WTC11 (cell line): ENCODE measurements at regions not wholly inside any gene's neighbourhood (a gene's known extent, or its start where the extent isn't known, plus 50 kb on each side); places are given as distances from the start of the nearest gene placed in this dataset.

ENCODE experiments used
- ATAC-seq: fragments of 200-7000 bp; cut with Tn5 transposase; 2 replicates; pipeline ENCODE4 v1.10.0; 2021; ENCODE audit warnings: mild to moderate bottlenecking, moderate library complexity
- CTCF ChIA-PET: fragments of 300-600 bp; sonication (Branson Sonifier 250); formaldehyde crosslinking; loops from one replicate; lab custom pipeline; 2021; ENCODE audit warnings: antibody characterized with exemption; lab: Charles Lee
- POLR2A ChIA-PET: fragments of 350-600 bp; sonication (Branson Sonifier 250); formaldehyde crosslinking; loops from one replicate; lab custom pipeline; 2021; ENCODE audit warnings: antibody characterized with exemption; lab: Charles Lee
- DNase-seq: peaks from one replicate; pipeline ENCODE4 v3.0.0; 2021; ENCODE audit warnings: low spot score
- H3K27ac Mint-ChIP-seq: 2 replicates; pipeline ENCODE4 v1.8.0; 2021; ENCODE audit warnings: mixed read lengths
- H3K27me3 Mint-ChIP-seq: 2 replicates; pipeline ENCODE4 v1.8.0; 2021; ENCODE audit warnings: low read depth, mild to moderate bottlenecking, moderate library complexity, mixed read lengths
- H3K36me3 Mint-ChIP-seq: 2 replicates; pipeline ENCODE4 v1.8.0; 2021; ENCODE audit warnings: mixed read lengths
- H3K4me1 Mint-ChIP-seq: 2 replicates; pipeline ENCODE4 v1.8.0; 2022; ENCODE audit warnings: mixed read lengths
- H3K4me3 Mint-ChIP-seq: 2 replicates; pipeline ENCODE4 v1.8.0; 2021; ENCODE audit warnings: mild to moderate bottlenecking, moderate library complexity, mixed read lengths
- H3K9me3 Mint-ChIP-seq: 2 replicates; pipeline ENCODE4 v1.8.0; 2021; ENCODE audit warnings: mixed read lengths
- AFF4 ChIP-seq: sonication (generic); formaldehyde crosslinking; IDR thresholded peaks from 2 replicates; pipeline ENCODE4 v1.8.1; 2023; ENCODE audit warnings: mild to moderate bottlenecking, missing genetic modification reagents, borderline replicate concordance
- CTCF ChIP-seq: fragments of 200-600 bp; IDR thresholded peaks from 2 replicates; pipeline ENCODE4 v1.8.0; 2022; ENCODE audit warnings: antibody characterized with exemption
- E2F4 ChIP-seq: sonication (generic); formaldehyde crosslinking; IDR thresholded peaks from 2 replicates; pipeline ENCODE4 v1.8.1; 2022; ENCODE audit warnings: low read depth, mild to moderate bottlenecking, moderate library complexity, missing genetic modification reagents, borderline replicate concordance
- E2F5 ChIP-seq: sonication (generic); formaldehyde crosslinking; IDR thresholded peaks from 2 replicates; pipeline ENCODE4 v1.8.1; 2022; ENCODE audit warnings: mild to moderate bottlenecking, moderate library complexity, missing genetic modification reagents
- ERG ChIP-seq: fragments of 250-450 bp; sonication (Bioruptor Pico); IDR thresholded peaks from 2 replicates; pipeline ENCODE4 v1.8.0; 2021; ENCODE audit warnings: mild to moderate bottlenecking
- FOXK1 ChIP-seq: sonication (generic); formaldehyde crosslinking; IDR thresholded peaks from 2 replicates; pipeline ENCODE4 v1.8.0; 2022; ENCODE audit warnings: mild to moderate bottlenecking, moderate library complexity, missing genetic modification reagents
- GRHL2 ChIP-seq: fragments of 250-450 bp; sonication (Bioruptor Pico); IDR thresholded peaks from 2 replicates; pipeline ENCODE4 v1.8.0; 2022; ENCODE audit warnings: mild to moderate bottlenecking, moderate library complexity; ENCODE audit not compliant: insufficient replicate concordance, severe bottlenecking
- HMGA2 ChIP-seq: fragments of 250-450 bp; sonication (Bioruptor Pico); IDR thresholded peaks from 2 replicates; pipeline ENCODE4 v1.4.0; 2021; ENCODE audit warnings: mild to moderate bottlenecking, moderate library complexity
- MLX ChIP-seq: sonication (generic); formaldehyde crosslinking; IDR thresholded peaks from 2 replicates; pipeline ENCODE4 v1.8.1; 2023; ENCODE audit warnings: mild to moderate bottlenecking, missing genetic modification reagents, moderate library complexity
- MYBL2 ChIP-seq: sonication (generic); formaldehyde crosslinking; IDR thresholded peaks from 2 replicates; pipeline ENCODE4 v1.8.1; 2023; ENCODE audit warnings: mild to moderate bottlenecking, moderate library complexity, missing genetic modification reagents
- NR3C1 ChIP-seq: sonication (generic); formaldehyde crosslinking; conservative IDR thresholded peaks from 2 replicates; pipeline ENCODE4 v1.8.1; 2023; ENCODE audit warnings: low read depth, mild to moderate bottlenecking, missing genetic modification reagents
- PREB ChIP-seq: sonication (generic); formaldehyde crosslinking; IDR thresholded peaks from 2 replicates; pipeline ENCODE4 v1.8.1; 2022; ENCODE audit warnings: mild to moderate bottlenecking, missing genetic modification reagents, moderate library complexity, borderline replicate concordance
- RORB ChIP-seq: fragments of 250-450 bp; sonication (Bioruptor Pico); IDR thresholded peaks from 2 replicates; pipeline ENCODE4 v1.9.0; 2021; ENCODE audit warnings: mild to moderate bottlenecking
- TCF7 ChIP-seq: sonication (generic); formaldehyde crosslinking; IDR thresholded peaks from 2 replicates; pipeline ENCODE4 v1.8.0; 2022; ENCODE audit warnings: mild to moderate bottlenecking, low read depth, missing genetic modification reagents, moderate library complexity
- TEAD1 ChIP-seq: sonication (generic); formaldehyde crosslinking; IDR thresholded peaks from 2 replicates; pipeline ENCODE4 v1.8.0; 2022; ENCODE audit warnings: mild to moderate bottlenecking, missing genetic modification reagents
- ZBTB43 ChIP-seq: sonication (generic); formaldehyde crosslinking; IDR thresholded peaks from 2 replicates; pipeline ENCODE4 v1.8.1; 2023; ENCODE audit warnings: mild to moderate bottlenecking, missing genetic modification reagents
- ZNF232 ChIP-seq: sonication (generic); formaldehyde crosslinking; IDR thresholded peaks from 2 replicates; pipeline ENCODE4 v1.8.0; 2022; ENCODE audit warnings: mild to moderate bottlenecking, missing genetic modification reagents
- ZNF263 ChIP-seq: sonication (generic); formaldehyde crosslinking; IDR thresholded peaks from 2 replicates; pipeline ENCODE4 v1.8.1; 2022; ENCODE audit warnings: low read depth, mild to moderate bottlenecking, moderate library complexity, missing genetic modification reagents
- ZNF671 ChIP-seq: fragments of 250-450 bp; sonication (Bioruptor Pico); IDR thresholded peaks from 2 replicates; pipeline ENCODE4 v1.8.0; 2021; ENCODE audit warnings: mild to moderate bottlenecking

- TF ChIP-seq PREB (CRISPR knock-in tag) (no peak), GRHL2 (CRISPR knock-in tag) (no peak), ZNF232 (CRISPR knock-in tag) (no peak), TCF7 (CRISPR knock-in tag) (no peak), FOXK1 (CRISPR knock-in tag) (no peak), ERG (no peak), TEAD1 (CRISPR knock-in tag) (no peak)
Measured at GRCh38 chr7:13724977-13725566, 264.4 kb downstream of the ETV1 start (continued).

GRCh38 chr7:13725591-13725990 is 263.9 kb downstream of the ETV1 start:
- Mint-ChIP-seq H3K4me1 (no peaks in the 10 kb centered on the region), H3K27ac (no peak overlapping the region), H3K9me3 (peaks cover 17% of the 10 kb centered on the region), H3K36me3 (peaks cover 10% of the 10 kb centered on the region; the same call in 1 of the 2 replicates), H3K4me3 (no peak overlapping the region), H3K27me3 (no peaks in the 10 kb centered on the region)
- ATAC-seq: no peak
- DNase-seq: no peak
- TF ChIP-seq MLX (CRISPR knock-in tag) (no peak), MYBL2 (CRISPR knock-in tag) (no peak), HMGA2 (CRISPR knock-in tag) (no peak), NR3C1 (CRISPR knock-in tag) (no peak), AFF4 (CRISPR knock-in tag) (no peak), CTCF (no peak), ZBTB43 (CRISPR knock-in tag) (no peak), RORB (CRISPR knock-in tag) (no peak), E2F4 (CRISPR knock-in tag) (no peak), E2F5 (CRISPR knock-in tag) (no peak), ZNF671 (CRISPR knock-in tag) (no peak), ZNF263 (no peak)
- ChIA-PET CTCF (no interaction called here), POLR2A (no interaction called here)
